LNCaP clone FGC (cell line): ENCODE measurements at regions not wholly inside any gene's neighbourhood (a gene's known extent, or its start where the extent isn't known, plus 50 kb on each side); places are given as distances from the start of the nearest gene placed in this dataset.

ENCODE experiments used
- DNase-seq: peaks from one replicate; pipeline ENCODE4 v3.0.0-alpha.2; 2011; ENCODE audit warnings: low read depth
- H3K4me3 ChIP-seq: 2 replicates; pipeline ENCODE4 v1.5.1; 2011; ENCODE audit warnings: mild to moderate bottlenecking, low read depth, low read length, control low read depth
- TF ChIP-seq, protein P1 (sequence below): IDR thresholded peaks from 2 replicates; pipeline ENCODE4 v1.5.1; 2012; ENCODE audit warnings: mild to moderate bottlenecking; ENCODE audit not compliant: control insufficient read depth, insufficient read depth; ENCODE audit errors: extremely low read depth

DNA sequence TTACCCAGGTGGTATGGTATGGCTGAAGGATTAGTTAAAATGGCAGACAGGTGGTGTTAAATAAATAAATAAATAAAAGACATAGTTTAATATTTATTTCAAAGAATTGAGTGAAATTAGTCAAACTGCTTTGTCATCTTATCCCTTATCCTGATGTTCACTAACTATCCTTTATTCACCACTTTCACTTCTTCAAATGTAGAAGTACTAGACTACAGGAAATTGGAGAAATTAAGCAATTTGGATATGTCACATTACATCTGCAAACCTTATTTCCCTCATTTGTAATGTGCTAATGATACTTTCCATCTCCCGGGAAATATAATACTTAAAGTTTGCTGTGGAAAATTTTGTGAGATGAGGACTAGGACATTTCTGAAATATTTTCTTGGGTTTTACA, 1195.7 kb downstream of the LRFN5 start:
- no peak overlapping the region for H3K4me3 ChIP-seq

DNA sequence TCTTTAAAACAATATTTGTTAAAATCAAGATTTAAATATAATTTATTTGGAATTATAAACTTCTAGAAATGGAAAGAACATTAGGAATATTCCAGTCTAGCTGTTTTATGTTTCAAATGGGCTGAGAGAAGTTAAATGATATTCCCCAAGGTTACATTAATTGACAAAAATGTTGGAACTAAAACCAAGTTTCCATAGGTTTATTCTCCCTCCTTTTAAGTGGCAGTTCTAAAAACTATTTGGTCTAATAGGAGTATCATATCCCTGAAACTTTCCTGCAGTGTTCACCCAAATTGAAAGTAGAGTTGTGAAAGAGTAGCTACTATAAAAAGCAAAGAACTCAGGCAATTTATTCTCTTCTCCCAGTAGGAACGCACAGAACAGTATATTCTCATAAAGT, 1185.5 kb downstream of the LRFN5 start:
- no peak for DNase-seq
- TF ChIP-seq, protein P1, sequence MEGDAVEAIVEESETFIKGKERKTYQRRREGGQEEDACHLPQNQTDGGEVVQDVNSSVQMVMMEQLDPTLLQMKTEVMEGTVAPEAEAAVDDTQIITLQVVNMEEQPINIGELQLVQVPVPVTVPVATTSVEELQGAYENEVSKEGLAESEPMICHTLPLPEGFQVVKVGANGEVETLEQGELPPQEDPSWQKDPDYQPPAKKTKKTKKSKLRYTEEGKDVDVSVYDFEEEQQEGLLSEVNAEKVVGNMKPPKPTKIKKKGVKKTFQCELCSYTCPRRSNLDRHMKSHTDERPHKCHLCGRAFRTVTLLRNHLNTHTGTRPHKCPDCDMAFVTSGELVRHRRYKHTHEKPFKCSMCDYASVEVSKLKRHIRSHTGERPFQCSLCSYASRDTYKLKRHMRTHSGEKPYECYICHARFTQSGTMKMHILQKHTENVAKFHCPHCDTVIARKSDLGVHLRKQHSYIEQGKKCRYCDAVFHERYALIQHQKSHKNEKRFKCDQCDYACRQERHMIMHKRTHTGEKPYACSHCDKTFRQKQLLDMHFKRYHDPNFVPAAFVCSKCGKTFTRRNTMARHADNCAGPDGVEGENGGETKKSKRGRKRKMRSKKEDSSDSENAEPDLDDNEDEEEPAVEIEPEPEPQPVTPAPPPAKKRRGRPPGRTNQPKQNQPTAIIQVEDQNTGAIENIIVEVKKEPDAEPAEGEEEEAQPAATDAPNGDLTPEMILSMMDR: no peak
- H3K4me3 ChIP-seq: no peak overlapping the region

More for the DNA sequence above, 1195.7 kb downstream of the LRFN5 start:
- no peak for DNase-seq
- TF ChIP-seq, protein P1: no peak

DNA sequence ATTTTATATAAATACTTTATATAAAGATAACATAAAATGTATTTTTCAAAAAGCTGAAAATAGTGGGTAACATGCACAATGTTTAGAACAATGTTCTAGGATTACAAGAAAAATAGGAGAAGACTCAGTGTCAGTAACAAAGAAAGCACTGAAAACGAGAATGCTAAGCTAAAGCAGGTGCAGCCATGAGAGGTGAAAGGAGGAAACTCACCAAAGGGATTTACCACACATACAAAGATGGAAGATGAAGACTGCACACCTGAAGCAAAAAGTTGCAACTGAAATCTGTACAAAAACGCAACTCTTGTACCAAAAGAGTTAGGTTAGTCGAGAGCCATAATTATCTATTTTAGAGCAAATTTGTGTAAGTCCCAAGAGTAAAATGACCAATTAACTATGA, 1176.1 kb downstream of the LRFN5 start:
- H3K4me3 ChIP-seq: no peak overlapping the region
- DNase-seq: no peak
- TF ChIP-seq, protein P1: no peak

DNA sequence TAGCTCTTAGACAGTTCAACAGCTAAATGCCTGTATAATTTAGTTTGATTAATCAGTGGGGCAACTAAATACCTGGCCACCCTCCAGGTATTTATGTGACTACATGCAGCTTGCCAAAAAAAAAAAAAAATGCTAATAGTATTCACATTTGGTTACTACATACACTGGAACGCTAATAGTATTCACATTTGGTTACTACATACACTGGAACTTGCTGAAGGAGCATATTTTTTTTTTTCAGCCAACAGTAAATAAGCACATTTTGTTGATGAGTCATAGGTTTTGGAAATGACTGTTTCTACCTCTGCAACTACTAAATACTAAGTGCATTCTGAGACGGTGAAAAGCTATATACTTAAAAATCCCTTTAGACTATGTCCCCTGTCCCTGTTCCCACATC, 1172.3 kb downstream of the LRFN5 start:
- DNase-seq: no peak
- no peak overlapping the region for H3K4me3 ChIP-seq
- TF ChIP-seq, protein P1: no peak

DNA sequence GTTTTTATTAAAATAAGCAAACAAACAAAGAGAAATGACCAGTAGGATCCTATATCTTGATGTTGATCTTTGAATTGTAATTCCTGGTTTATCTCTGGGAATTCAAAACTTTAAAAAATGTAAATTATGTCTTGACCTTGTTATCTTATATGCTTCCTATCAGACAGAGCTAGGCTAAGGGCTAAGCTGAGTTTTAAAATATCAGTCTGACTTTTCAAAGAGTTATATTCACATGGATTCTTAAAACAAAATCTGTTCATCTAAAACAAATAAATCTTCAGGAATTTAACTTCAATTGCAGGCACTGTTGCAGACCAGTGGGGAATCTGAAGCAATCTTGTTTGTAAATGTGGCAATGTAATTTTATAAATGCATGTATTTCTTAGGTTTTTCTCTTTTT, 1144.1 kb downstream of the LRFN5 start:
- H3K4me3 ChIP-seq: no peak overlapping the region
- no peak for DNase-seq
- TF ChIP-seq, protein P1: no peak

DNA sequence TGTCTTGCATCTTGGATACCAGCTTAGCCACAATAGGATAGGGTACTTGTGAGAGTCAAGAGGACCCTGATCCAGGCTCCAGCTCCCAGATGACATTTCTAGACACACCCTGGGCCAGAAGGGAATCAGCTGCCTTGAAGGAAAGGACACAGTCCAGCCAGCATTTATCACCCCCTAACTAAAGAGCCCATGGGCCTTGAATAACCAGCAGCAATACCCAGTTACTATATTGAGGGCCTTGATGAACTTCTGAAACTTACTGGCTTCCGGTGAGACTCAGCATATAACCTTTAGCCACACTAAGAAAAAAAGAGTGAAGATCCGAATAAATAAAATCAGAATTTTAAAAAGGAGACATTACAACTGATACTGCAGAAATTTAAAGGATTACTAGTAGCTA, 1135.4 kb downstream of the LRFN5 start:
- DNase-seq: no peak
- TF ChIP-seq, protein P1: no peak
- no peak overlapping the region for H3K4me3 ChIP-seq

DNA sequence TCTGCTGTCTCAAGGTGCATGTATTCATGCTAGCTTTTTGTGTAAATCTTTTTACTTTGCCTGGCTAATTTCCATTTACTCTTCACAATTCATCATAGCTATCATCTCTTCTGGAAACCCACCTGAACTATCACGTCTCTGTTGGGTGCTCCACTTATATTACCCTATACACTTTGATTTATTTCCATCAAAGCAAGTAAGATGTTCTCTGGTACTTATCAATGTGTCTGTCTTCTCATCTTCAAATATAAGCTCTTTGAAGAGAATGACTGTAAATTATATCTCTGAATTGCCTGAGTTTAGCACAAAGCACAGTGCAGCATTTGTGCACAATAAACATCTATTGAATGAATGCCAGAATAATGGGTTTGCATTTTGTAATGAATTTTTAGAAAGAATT, 1129.7 kb downstream of the LRFN5 start:
- DNase-seq: no peak
- TF ChIP-seq, protein P1: no peak
- no peak overlapping the region for H3K4me3 ChIP-seq
